Fibroblast of skin of left quadriceps (primary cell): ENCODE measurements at regions not wholly inside any gene's neighbourhood (a gene's known extent, or its start where the extent isn't known, plus 50 kb on each side); places are given as distances from the start of the nearest gene placed in this dataset.

Experiments used
- DNase-seq, 2 experiments: peaks; one replicate each; pipeline ENCODE4 v3.0.0-alpha.2; 2013; ENCODE audit warnings: low read depth in 2 of 2

- DNase-seq, result no peak
These were observed 344.1 kb downstream of the PLK2 start for GRCh38 chr5:58115811-58116210.

GRCh38 chr5:58114324-58114723, 345.6 kb downstream of the PLK2 start:
- DNase-seq, result peak; percentile 40 to 46

GRCh38 chr5:58113172-58113571, 346.7 kb downstream of the PLK2 start:
- no peak for DNase-seq

GRCh38 chr5:58108511-58108910, 351.4 kb downstream of the PLK2 start:
- no peak for DNase-seq

GRCh38 chr5:58107704-58108103, 352.2 kb downstream of the PLK2 start:
- DNase-seq, result no peak

GRCh38 chr5:58106754-58107410, 353.0 kb downstream of the PLK2 start:
- DNase-seq, result no peak

- DNase-seq, result no peak
These were observed 354.1 kb downstream of the PLK2 start for GRCh38 chr5:58105836-58106235.

GRCh38 chr5:58099257-58099656, 360.6 kb downstream of the PLK2 start:
- no peak for DNase-seq

GRCh38 chr5:58094031-58094430, 365.9 kb downstream of the PLK2 start:
- DNase-seq, result no peak

GRCh38 chr5:58090704-58091103, 369.2 kb downstream of the PLK2 start:
- no peak for DNase-seq

- DNase-seq, result no peak
These were observed 370.9 kb downstream of the PLK2 start for GRCh38 chr5:58088941-58089340.

GRCh38 chr5:58087905-58088304, 372.0 kb downstream of the PLK2 start:
- no peak for DNase-seq

- DNase-seq, result no peak
These were observed 372.8 kb downstream of the PLK2 start for GRCh38 chr5:58087123-58087522.

- DNase-seq, result no peak
These were observed 374.1 kb downstream of the PLK2 start for GRCh38 chr5:58085800-58086199.

GRCh38 chr5:58081435-58081834, 378.5 kb downstream of the PLK2 start:
- no peak for DNase-seq

GRCh38 chr5:58080573-58080972, 379.3 kb downstream of the PLK2 start:
- no peak for DNase-seq

GRCh38 chr5:58077966-58078365, 381.9 kb downstream of the PLK2 start:
- no peak for DNase-seq

- DNase-seq, result no peak
These were observed 382.5 kb downstream of the PLK2 start for GRCh38 chr5:58077416-58077815.

- DNase-seq, result no peak
These were observed 383.2 kb downstream of the PLK2 start for GRCh38 chr5:58076483-58077257.

- DNase-seq, result no peak
These were observed 384.0 kb downstream of the PLK2 start for GRCh38 chr5:58075907-58076306.

- no peak for DNase-seq
These were observed 385.2 kb downstream of the PLK2 start for GRCh38 chr5:58074717-58075116.

GRCh38 chr5:58074222-58074621, 385.7 kb downstream of the PLK2 start:
- DNase-seq, result no peak

GRCh38 chr5:58073243-58073642, 386.6 kb downstream of the PLK2 start:
- no peak for DNase-seq
